DND-41 (cell line): ENCODE measurements at regions not wholly inside any gene's neighbourhood (a gene's known extent, or its start where the extent isn't known, plus 50 kb on each side); places are given as distances from the start of the nearest gene placed in this dataset.

Experiments used
- EZH2 ChIP-seq: IDR thresholded peaks from 3 replicates; pipeline ENCODE4 v1.6.1; 2012; ENCODE audit warnings: borderline replicate concordance, low read depth, mild to moderate bottlenecking, moderate library complexity, low read length, inconsistent platforms; ENCODE audit not compliant: severe bottlenecking
- TF ChIP-seq, protein P1 (sequence below): IDR thresholded peaks from 2 replicates; pipeline ENCODE4 v1.5.1; 2012; ENCODE audit warnings: borderline replicate concordance, low read length, moderate library complexity, mild to moderate bottlenecking; ENCODE audit not compliant: poor library complexity, severe bottlenecking; ENCODE audit errors: extremely low read depth

GRCh38 chr2:183829931-183830330, 705.7 kb downstream of the NUP35 start:
- TF ChIP-seq, protein P1, sequence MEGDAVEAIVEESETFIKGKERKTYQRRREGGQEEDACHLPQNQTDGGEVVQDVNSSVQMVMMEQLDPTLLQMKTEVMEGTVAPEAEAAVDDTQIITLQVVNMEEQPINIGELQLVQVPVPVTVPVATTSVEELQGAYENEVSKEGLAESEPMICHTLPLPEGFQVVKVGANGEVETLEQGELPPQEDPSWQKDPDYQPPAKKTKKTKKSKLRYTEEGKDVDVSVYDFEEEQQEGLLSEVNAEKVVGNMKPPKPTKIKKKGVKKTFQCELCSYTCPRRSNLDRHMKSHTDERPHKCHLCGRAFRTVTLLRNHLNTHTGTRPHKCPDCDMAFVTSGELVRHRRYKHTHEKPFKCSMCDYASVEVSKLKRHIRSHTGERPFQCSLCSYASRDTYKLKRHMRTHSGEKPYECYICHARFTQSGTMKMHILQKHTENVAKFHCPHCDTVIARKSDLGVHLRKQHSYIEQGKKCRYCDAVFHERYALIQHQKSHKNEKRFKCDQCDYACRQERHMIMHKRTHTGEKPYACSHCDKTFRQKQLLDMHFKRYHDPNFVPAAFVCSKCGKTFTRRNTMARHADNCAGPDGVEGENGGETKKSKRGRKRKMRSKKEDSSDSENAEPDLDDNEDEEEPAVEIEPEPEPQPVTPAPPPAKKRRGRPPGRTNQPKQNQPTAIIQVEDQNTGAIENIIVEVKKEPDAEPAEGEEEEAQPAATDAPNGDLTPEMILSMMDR: no peak
- TF ChIP-seq EZH2: no peak
